Eye (tissue), 1 donor: ENCODE measurements at regions not wholly inside any gene's neighbourhood (a gene's known extent, or its start where the extent isn't known, plus 50 kb on each side); places are given as distances from the start of the nearest gene placed in this dataset.

Source experiments
- DNase-seq: peaks from one replicate; pipeline ENCODE4 v3.0.0-alpha.2; 2015

DNA sequence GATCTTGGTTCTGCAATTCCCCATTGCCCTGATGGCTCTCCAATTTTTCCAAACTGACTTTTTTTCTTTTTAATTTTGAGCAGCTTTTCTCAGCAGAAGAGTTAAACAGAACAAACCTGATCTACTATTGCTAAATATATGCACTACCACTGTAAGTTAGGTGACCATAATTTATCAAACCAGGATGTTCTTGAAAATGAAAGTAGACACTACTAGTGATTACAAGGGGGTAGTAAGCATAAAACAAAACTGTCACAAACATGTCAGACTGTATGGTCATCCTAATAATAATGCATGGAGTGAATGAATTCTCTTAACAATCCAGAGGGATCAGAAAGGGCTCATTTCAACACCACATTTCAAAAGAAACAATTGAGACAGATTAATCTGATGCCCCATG is 183.0 kb upstream of the FOXN3 start:
- DNase-seq, result no peak

DNA sequence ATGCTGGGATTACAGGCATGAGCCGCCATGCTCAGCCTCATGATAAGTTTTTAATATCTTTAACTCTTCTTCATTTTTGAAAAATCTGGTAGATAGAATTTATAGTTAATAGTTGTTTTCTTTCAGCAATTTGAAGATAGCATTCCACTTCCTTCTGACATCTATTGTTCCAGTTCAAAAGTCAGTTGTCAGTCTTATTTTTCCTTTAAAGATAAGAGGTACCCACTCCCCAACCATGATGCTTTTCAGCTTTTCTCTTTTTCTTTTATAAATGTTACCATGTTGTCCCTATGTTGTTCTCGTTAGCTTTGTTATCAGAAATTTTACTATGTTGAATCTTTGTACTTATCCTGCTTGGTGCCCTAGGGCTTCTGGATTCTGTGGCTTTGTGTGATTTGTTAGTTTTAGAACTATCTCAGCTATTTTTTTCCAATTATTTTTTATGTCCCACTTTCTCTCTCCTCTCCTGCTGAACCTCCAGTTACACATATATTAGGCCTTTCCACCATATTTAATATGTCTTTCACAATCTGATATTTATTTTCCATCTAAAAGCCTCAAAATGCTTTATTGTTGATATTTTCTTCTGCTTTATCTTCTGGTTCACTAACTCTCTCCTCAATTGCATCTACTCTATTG is 181.6 kb upstream of the FOXN3 start:
- DNase-seq, result peak; percentile 18

DNA sequence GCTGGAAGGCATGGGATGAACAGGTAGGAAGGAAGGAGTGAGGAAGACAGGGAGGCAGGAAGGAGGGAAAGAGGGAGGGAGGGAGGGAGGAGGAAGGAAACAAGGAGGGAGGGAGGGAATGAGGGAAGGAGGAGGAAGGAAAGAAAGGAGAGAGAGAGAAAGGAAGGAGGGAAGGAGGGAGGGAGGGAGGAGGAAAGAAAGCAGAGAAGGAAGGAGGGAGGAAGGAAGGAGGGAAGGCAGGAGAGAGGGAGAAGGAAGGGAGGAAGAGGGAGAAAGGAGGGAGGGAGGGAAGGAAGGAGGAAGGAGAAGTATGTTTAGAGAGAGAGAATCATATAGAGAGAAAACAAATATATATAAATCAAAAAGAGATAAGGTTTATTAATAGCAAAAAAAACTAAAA is 175.9 kb upstream of the FOXN3 start:
- no peak for DNase-seq

- no peak for DNase-seq
Observed at GRCh38 chr14:89589400-89590118, 172.5 kb upstream of the FOXN3 start.

DNA sequence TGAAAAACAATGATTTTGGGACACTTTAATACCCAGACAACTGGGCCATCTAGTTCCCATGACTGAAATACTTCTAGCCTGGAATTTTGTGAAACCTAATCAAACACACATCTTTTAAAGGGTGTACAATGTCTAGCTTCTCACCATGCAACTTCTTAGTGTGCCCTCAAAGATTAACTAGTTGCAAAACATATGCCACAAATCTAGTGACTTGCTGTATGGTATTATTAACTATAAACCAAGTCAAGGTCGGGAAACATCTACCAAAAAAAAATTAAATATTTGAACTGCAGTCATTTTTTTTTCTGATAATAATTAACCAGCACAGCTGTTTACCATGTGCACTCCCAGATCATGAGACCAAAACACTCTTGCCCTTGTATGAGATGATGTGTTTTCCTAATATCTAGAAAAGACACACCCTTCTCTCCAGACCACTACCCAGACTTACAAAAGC is 171.8 kb upstream of the FOXN3 start:
- no peak for DNase-seq

DNA sequence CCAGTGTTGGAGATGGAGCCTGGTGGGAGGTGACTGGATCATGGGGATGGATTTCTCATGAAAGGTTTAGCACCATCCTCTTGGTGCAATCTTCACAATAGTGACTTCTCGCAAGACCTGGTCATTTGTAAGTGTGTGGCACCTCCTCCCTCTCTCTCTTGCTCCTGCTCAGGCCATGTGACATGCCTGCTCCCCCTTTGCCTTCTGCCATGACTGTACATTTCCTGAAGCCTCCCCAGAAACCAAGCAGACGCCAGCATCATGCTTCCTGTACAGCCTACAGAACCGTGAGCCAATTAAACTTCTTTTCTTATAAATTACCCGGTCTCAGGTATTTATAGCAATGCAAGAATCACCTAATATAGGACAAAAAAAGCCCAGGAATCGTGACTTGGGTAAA is 171.0 kb upstream of the FOXN3 start:
- DNase-seq, result no peak

GRCh38 chr14:89587136-89587420 is 170.0 kb upstream of the FOXN3 start:
- no peak for DNase-seq

DNA sequence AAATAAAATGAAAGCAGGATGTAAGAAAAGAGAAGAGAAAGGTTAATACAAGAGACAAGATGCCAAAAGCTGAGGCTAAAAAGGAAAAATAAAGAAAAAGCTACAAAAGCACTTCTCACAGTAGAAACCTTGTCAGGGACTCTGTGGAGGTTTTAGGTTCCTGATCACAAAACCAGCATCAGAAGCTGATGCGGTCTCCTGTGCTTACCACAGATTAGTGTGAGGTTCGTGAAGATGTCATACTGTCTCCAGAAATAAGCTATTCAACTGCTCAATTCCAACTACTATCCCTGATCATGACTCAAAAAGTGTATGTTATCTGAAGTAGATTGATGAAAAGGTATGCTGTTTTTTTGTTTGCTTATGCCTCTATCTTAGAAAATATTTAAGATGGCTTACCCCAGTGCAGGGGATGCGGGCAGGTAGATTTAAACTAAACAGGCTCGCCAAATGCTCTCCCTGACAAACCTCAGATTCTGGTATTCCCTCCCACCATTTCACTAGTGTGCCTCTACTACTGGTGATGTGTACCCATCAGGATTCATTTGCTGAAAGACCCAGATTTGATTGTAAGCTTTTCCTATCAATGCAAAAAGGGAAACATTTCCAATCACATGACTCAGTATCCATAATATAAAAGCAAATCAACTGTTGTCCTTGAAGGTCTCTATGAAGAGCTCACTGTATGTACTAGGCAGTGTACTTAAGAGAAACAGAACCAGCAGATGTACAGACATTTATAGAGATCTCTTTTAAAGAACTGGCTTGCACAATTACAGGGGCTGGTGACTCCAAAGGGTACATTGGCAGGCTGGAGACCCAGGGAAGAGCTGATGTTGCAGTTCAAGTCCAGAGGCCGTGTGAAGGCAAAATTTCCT is 169.5 kb upstream of the FOXN3 start:
- no peak for DNase-seq

GRCh38 chr14:89578156-89578555 is 161.1 kb upstream of the FOXN3 start:
- no peak for DNase-seq

- no peak for DNase-seq
Observed at GRCh38 chr14:89576960-89577359, 159.9 kb upstream of the FOXN3 start.

- no peak for DNase-seq
Observed at GRCh38 chr14:89576145-89576927, 159.3 kb upstream of the FOXN3 start.

DNA sequence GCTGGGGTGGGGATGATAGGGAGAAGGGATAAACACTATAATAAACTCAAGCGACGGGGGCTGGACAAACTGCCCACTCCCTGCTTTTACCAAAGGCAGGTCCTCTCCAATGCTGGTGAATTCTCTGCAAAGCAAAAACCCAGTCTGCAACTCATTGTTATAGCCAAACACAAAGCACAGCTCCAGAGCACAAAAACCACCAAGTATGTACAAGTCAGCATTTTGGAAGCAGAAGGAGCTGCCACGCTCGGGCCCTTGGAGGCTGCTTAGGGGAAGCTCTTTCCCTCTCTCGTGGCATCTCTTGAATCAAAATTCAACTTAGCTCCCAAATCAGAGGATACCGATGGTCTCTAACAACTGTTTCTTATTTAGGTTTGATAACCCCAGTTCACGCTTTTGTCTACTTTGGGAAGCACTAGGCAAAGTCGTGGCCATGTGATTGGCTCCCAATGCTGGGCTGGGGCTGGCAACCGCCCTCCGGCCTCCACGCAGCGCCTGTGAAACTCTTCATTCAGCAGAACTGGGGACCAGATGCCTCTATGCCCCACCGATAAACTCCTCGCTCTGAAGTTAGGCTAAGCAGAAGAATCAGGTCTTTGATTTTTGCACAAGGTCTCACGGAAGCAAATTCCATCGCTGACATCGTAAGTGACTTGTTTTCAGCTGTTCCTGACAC is 158.5 kb upstream of the FOXN3 start:
- DNase-seq, result no peak

DNA sequence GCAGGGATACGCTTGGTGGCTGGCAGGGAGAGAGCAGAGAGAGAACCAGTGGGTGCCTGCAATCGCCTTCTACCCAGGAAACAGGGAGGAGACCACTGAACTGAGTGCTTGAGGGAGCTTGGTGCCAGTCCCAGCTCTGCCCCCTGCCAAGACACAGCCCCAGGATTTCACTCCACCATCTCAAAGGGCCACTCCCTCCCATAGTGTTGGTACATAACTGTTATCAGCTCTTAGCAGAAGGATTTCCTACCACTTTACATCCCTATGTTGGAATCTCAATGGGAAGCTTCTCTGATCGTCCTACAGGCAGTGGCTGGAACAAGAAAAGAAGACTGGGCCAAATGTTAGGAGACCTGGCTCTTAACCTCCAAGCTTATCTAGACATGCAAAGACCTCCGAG is 157.4 kb upstream of the FOXN3 start:
- DNase-seq, result no peak

DNA sequence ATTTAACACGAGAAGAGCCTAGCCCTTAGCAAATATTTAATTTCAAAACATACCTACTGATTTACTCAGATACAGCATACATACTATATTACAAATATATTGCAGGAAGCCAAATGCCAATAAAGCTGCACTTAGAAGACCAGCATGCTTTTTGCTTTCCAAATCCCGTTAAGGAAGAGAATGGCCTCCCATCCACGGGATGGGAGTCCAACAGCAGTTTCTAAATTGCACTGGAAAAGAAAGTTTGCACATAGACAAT is 156.3 kb upstream of the FOXN3 start:
- DNase-seq, result no peak

DNA sequence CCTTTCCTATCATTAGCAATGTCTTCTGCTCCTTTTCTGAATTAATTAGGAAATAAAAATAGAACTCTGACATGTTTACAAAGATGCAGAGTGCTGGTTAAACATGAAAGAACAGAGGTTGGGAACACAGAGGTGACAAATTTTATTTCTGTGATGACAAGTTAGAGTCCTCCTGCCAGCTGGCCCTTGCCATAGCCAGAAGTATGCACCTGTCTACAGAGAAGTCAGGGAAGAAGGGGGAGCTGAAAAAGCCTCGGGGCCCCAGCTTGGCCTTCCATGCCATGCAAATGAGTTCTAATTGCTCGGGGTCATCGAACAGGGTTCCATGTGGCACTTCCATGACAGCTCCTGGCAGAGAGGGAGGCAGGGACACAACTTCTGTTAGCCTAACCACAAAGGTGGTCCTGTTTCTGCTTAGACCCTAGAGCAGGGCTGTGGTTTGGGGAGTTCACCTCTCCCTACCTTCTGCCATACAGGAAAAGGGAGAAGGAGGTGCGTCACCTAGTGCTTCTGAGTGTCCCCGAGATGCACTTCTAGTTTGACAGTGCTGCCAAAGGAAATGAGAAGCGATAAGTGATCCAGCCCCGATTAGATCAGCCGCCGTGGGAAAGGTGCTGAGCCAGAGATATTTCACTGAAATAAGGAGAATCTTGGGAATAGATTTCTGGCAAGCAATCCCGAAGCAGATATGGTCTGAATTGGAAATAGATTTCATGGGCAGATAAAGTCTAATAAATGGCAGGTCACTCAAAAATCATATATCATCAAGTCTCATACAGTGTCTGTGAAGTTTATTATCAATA is 155.8 kb upstream of the FOXN3 start:
- peak; percentile 28 for DNase-seq

GRCh38 chr14:89571491-89571890 is 154.5 kb upstream of the FOXN3 start:
- DNase-seq, result no peak

DNA sequence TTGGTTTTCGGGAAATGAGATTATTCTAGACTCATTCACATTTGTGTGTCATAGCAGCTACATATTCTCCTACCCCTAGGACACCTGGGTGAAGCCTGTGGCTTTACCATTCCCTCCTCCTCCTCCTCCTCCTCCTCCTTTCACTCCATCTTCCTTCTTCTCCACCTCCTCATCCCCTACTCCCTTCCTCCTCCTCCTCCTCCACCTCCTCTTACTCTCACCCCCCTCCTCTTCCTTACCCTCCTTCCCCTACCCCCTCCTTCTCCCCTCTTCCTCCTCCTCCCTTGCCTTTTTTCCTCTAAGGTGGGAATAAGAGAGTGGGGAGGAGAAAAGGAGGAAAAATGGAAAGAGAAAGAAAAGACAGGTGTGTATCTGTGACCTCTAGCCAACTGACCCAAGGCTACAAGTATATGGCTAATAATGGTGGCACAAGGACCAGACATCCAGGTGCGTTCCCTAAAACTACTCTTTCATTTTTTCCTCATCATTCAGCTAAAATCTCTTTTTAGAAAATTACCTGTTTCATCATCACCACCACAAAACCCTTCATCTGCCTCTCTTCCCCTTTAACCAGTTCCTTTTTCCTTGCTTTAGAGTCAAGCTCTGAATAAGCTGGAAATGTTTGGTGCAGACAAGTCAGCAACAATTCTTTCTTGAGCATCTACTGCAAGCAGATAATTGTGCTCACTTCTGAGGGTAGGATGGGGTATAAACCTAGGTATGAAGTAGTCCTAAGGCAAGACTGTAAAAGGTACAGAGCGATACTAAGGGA is 149.8 kb upstream of the FOXN3 start:
- DNase-seq, result no peak

- DNase-seq, result no peak
Observed at GRCh38 chr14:89566180-89566579, 149.1 kb upstream of the FOXN3 start.

DNA sequence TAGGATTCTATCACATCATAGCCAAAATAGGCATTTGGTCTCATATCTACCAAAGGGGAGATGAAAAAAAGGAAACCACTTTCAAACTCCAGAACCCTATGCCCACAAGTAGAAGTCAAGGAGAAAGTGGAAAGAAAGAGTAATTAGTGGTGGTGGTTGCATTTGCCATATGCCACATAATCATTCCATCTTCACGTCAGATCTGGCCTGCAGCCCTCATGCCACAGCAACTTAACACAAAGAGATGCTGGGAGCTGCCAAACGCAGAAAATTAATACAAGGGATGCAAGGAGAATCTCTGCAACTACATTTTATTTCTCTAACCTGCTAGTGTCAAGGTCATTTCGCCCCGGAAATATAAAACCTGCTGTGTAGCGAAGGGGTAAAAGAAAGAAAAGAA is 148.6 kb upstream of the FOXN3 start:
- DNase-seq, result no peak

- DNase-seq, result no peak
Observed at GRCh38 chr14:89564989-89565388, 148.0 kb upstream of the FOXN3 start.

- DNase-seq, result no peak
Observed at GRCh38 chr14:89564286-89564957, 147.4 kb upstream of the FOXN3 start.
